RWPE2 (cell line): ENCODE measurements at regions not wholly inside any gene's neighbourhood (a gene's known extent, or its start where the extent isn't known, plus 50 kb on each side); places are given as distances from the start of the nearest gene placed in this dataset.

Experiments used
- ATAC-seq: fragments of 200-7000 bp; cut with Tn5 transposase; 3 replicates; pipeline ENCODE4 v1.9.1; 2021; ENCODE audit warnings: low read depth
- DNase-seq: peaks from one replicate; pipeline ENCODE4 v3.0.0-alpha.2; 2020; ENCODE audit warnings: low spot score
- H3K27ac ChIP-seq: fragments of 450-650 bp; 2 replicates; pipeline ENCODE4 v1.5.1; 2017; ENCODE audit warnings: mild to moderate bottlenecking; ENCODE audit not compliant: poor library complexity, severe bottlenecking
- H3K27me3 ChIP-seq: fragments of 250-450 bp; sonication (Bioruptor Pico); 2 replicates; pipeline ENCODE4 v1.5.1; 2021; ENCODE audit warnings: mild to moderate bottlenecking, moderate library complexity; ENCODE audit not compliant: insufficient read depth, poor library complexity, severe bottlenecking
- H3K36me3 ChIP-seq: fragments of 250-450 bp; sonication (Bioruptor Pico); 2 replicates; pipeline ENCODE4 v1.5.1; 2020; ENCODE audit warnings: low read depth, mild to moderate bottlenecking, moderate library complexity
- H3K4me1 ChIP-seq: fragments of 250-450 bp; sonication (Bioruptor Pico); 2 replicates; pipeline ENCODE4 v1.5.1; 2021; ENCODE audit warnings: mild to moderate bottlenecking, moderate library complexity; ENCODE audit not compliant: insufficient read depth, poor library complexity, severe bottlenecking
- H3K4me3 ChIP-seq: fragments of 250-450 bp; sonication (Bioruptor Pico); 2 replicates; pipeline ENCODE4 v1.5.1; 2021; ENCODE audit warnings: mild to moderate bottlenecking, moderate library complexity; ENCODE audit not compliant: severe bottlenecking
- H3K9me3 ChIP-seq: fragments of 250-450 bp; sonication (Bioruptor Pico); 2 replicates; pipeline ENCODE4 v1.5.1; 2021; ENCODE audit warnings: mild to moderate bottlenecking, moderate library complexity; ENCODE audit not compliant: severe bottlenecking
- TF ChIP-seq, protein P1 (sequence below): fragments of 450-650 bp; IDR thresholded peaks from one replicate; pipeline ENCODE4 v1.5.1; 2017; ENCODE audit warnings: mild to moderate bottlenecking, moderate library complexity; ENCODE audit not compliant: poor library complexity, severe bottlenecking

DNA sequence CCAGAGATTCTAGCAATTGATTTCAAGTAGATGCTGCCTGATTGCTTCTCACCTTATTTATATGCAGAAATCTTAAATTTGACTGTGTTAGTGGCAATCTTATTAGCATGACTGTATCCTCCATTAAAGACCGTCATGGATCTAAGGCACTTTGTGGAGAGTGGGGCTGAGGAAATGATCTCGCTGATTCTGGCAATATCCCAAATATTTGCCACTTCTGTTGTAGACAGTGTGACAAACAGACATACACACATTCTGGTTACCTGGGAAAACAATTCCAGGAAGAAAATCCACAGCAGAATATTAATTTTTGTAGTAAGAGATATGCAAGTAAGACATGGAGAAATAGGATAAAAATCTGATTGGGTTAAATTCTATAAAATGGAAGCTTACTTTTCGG, 269.0 kb upstream of the G2E3 start:
- DNase-seq (no peak), ATAC-seq (no peak)
- H3K9me3 ChIP-seq: no peaks in the 10 kb centered on the region
- no peaks in the 10 kb centered on the region for H3K4me1 ChIP-seq
- peaks cover 5% of the 10 kb centered on the region for H3K27me3 ChIP-seq
- no peaks in the 10 kb centered on the region for H3K36me3 ChIP-seq
- no peak overlapping the region for H3K27ac ChIP-seq
- H3K4me3 ChIP-seq: no peak overlapping the region
- TF ChIP-seq, protein P1, sequence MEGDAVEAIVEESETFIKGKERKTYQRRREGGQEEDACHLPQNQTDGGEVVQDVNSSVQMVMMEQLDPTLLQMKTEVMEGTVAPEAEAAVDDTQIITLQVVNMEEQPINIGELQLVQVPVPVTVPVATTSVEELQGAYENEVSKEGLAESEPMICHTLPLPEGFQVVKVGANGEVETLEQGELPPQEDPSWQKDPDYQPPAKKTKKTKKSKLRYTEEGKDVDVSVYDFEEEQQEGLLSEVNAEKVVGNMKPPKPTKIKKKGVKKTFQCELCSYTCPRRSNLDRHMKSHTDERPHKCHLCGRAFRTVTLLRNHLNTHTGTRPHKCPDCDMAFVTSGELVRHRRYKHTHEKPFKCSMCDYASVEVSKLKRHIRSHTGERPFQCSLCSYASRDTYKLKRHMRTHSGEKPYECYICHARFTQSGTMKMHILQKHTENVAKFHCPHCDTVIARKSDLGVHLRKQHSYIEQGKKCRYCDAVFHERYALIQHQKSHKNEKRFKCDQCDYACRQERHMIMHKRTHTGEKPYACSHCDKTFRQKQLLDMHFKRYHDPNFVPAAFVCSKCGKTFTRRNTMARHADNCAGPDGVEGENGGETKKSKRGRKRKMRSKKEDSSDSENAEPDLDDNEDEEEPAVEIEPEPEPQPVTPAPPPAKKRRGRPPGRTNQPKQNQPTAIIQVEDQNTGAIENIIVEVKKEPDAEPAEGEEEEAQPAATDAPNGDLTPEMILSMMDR: no peak

DNA sequence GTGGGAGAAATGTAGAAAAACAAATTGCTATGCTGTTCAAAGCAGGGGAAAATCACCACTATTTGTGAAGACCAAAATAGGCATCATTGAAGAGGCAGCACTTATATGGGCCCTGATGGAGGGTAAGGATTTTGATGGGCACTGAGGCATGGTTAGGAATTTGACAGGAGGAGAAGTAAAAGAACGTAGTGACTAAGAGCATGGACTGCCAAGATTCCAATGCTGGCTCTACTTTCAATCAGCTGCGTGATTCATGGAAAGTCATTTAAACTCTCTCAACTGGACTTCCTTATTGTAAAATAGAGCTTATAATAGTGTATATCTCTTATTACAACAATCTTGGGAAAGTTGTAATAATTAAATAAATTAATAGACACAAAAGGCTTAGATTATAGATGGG, 267.7 kb upstream of the G2E3 start:
- no peak for DNase-seq
- Histone ChIP-seq H3K27me3 (peaks cover 5% of the 10 kb centered on the region), H3K4me1 (no peaks in the 10 kb centered on the region), H3K4me3 (no peak overlapping the region), H3K9me3 (no peaks in the 10 kb centered on the region), H3K36me3 (no peaks in the 10 kb centered on the region), H3K27ac (no peak overlapping the region)
- TF ChIP-seq, protein P1: no peak
- ATAC-seq: peak; percentile 86

DNA sequence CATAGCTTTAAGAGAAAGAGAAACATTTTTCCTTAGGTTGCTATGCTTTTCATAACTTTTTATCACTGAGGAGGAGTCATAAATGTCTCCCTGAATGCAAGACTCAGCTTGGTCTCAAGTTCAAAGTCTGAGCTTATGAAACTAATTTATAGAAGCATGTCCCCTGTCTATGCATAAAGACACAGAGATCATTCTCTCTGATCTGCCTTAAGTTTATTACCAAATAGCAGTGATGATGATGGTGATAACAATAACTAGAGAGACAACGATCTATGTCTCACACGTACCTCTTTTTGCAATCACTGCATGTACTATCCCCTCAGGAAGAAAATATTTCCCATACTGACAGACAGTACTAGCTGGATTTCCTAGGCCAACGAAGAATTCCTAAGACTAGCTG, 266.4 kb upstream of the G2E3 start:
- no peak overlapping the region for H3K27ac ChIP-seq
- ATAC-seq: no peak
- no peaks in the 10 kb centered on the region for H3K4me1 ChIP-seq
- no peak for DNase-seq
- no peak overlapping the region for H3K4me3 ChIP-seq
- no peaks in the 10 kb centered on the region for H3K9me3 ChIP-seq
- peaks cover 5% of the 10 kb centered on the region for H3K27me3 ChIP-seq
- TF ChIP-seq, protein P1: no peak
- H3K36me3 ChIP-seq: no peaks in the 10 kb centered on the region

DNA sequence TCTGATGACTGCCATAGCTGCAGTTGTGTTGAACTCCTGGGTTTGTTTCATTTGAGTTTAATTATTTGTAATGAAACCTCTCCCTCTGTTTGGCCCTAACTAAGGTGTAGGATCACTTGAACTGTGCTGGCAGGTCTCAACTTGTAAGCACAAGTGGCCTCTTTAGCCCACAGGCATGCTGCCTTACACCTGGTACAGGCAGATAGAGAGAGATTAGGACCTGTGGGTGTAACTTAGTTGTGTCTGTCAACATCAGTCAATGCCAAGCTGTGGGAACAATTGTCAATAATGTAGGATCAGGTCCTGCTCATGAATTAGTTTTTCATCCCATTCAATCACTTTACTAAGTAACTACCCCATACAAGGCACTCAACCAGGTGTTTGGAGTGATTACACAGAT, 263.0 kb upstream of the G2E3 start:
- DNase-seq (no peak), ATAC-seq (0 out of 3 replicates have a peak, but pooled peaks have one; percentile 24)
- peaks cover 16% of the 10 kb centered on the region for H3K27me3 ChIP-seq
- no peaks in the 10 kb centered on the region for H3K9me3 ChIP-seq
- TF ChIP-seq, protein P1: no peak
- H3K4me3 ChIP-seq: no peak overlapping the region
- no peaks in the 10 kb centered on the region for H3K36me3 ChIP-seq
- H3K27ac ChIP-seq: no peak overlapping the region
- H3K4me1 ChIP-seq: no peaks in the 10 kb centered on the region

DNA sequence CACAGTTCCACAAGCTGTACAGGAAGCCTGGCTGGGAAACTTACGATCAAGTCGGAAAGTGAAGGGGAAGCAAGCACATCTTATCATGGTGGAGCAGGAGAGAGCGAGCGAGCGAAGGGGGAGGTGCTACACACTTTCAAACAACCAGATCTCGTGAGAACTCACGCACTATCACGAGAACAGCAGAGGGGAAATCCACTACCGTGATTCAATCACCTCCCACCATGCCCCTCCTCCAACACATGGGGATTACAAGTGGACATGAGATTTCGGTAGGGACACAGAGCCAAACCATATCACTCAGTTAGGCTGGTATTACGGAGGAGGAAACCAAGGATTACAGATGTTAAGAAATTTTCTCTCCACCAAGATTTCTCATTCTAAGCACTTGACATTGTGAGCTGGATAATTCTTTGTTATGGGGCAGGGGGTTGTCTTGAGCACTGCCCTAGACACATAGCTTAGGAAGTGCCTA, 262.0 kb upstream of the G2E3 start:
- Histone ChIP-seq H3K27ac (no peak overlapping the region), H3K27me3 (peaks cover 16% of the 10 kb centered on the region), H3K4me1 (no peaks in the 10 kb centered on the region), H3K4me3 (no peak overlapping the region), H3K36me3 (no peaks in the 10 kb centered on the region), H3K9me3 (no peaks in the 10 kb centered on the region)
- TF ChIP-seq, protein P1: no peak
- DNase-seq (no peak), ATAC-seq (no peak)
